WERI-Rb-1 (cell line): ENCODE measurements at regions not wholly inside any gene's neighbourhood (a gene's known extent, or its start where the extent isn't known, plus 50 kb on each side); places are given as distances from the start of the nearest gene placed in this dataset.

Experiments
- DNase-seq: peaks from one replicate; pipeline ENCODE4 v3.0.0-alpha.2; 2020
- H3K27ac ChIP-seq: fragments of 250-450 bp; sonication (Bioruptor Pico); 2 replicates; pipeline ENCODE4 v1.5.1; 2020; ENCODE audit warnings: mild to moderate bottlenecking, moderate library complexity
- H3K27me3 ChIP-seq: fragments of 250-450 bp; sonication (Bioruptor Pico); 2 replicates; pipeline ENCODE4 v1.5.1; 2021; ENCODE audit warnings: mild to moderate bottlenecking, low read depth, moderate library complexity; ENCODE audit not compliant: insufficient read depth, severe bottlenecking
- H3K36me3 ChIP-seq: fragments of 250-450 bp; sonication (Bioruptor Pico); 2 replicates; pipeline ENCODE4 v1.5.1; 2020; ENCODE audit warnings: mild to moderate bottlenecking, moderate library complexity
- H3K4me3 ChIP-seq: 2 replicates; pipeline ENCODE4 v1.5.1; 2011; ENCODE audit warnings: low read depth, mild to moderate bottlenecking, control low read depth, low read length
- H3K9me3 ChIP-seq: fragments of 250-450 bp; sonication (Bioruptor Pico); 2 replicates; pipeline ENCODE4 v1.5.1; 2021; ENCODE audit warnings: mild to moderate bottlenecking, moderate library complexity; ENCODE audit not compliant: severe bottlenecking
- TF ChIP-seq, protein P1 (sequence below): IDR thresholded peaks from 2 replicates; pipeline ENCODE4 v1.5.1; 2011; ENCODE audit warnings: low read depth, mild to moderate bottlenecking, control low read depth, inconsistent platforms, low read length

DNA sequence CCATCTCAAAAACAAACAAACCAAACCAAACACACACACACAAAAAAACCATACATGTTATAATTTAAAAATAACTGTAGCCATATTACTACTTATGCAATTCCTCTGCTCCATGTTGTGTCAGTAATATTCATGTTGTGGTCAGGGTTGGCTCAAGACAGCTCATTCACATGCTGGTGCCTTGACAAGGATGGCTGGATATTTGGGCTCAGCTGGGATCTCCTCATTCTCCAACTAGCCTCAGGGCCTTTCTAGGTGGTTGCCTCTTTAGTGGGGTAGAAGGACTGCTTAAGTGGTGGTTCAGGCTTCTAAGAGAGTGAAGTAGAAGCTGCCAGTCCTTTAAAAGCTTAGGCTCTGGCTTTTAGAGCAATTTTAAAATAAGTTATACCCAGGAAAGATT is 189.3 kb downstream of the ADRA2A start:
- TF ChIP-seq, protein P1, sequence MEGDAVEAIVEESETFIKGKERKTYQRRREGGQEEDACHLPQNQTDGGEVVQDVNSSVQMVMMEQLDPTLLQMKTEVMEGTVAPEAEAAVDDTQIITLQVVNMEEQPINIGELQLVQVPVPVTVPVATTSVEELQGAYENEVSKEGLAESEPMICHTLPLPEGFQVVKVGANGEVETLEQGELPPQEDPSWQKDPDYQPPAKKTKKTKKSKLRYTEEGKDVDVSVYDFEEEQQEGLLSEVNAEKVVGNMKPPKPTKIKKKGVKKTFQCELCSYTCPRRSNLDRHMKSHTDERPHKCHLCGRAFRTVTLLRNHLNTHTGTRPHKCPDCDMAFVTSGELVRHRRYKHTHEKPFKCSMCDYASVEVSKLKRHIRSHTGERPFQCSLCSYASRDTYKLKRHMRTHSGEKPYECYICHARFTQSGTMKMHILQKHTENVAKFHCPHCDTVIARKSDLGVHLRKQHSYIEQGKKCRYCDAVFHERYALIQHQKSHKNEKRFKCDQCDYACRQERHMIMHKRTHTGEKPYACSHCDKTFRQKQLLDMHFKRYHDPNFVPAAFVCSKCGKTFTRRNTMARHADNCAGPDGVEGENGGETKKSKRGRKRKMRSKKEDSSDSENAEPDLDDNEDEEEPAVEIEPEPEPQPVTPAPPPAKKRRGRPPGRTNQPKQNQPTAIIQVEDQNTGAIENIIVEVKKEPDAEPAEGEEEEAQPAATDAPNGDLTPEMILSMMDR = no peak
- Histone ChIP-seq H3K9me3 (no peaks in the 10 kb centered on the region), H3K36me3 (no peaks in the 10 kb centered on the region), H3K27ac (no peak overlapping the region), H3K27me3 (no peaks in the 10 kb centered on the region), H3K4me3 (no peak overlapping the region)
- no peak for DNase-seq

DNA sequence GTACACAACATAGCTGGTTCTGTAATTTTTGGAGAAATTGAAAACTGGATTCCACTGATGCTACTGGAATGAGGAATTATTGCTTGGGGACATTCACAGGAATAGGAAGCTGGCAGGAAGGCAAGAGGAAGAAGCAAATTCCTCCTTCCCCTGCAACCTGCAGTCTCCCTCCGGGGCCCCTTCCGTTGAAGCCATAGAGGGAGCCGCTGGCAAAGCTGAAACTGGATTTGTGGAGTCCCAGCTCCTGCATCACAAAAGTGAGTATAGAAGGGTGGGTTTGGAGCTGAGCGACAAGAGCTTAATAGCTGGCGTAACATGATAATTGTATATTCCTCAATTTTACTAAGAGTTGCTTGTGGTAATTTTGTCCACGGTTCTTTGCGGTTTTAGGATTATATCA is 190.8 kb downstream of the ADRA2A start:
- Histone ChIP-seq H3K27me3 (no peaks in the 10 kb centered on the region), H3K36me3 (no peaks in the 10 kb centered on the region), H3K4me3 (no peak overlapping the region), H3K9me3 (no peaks in the 10 kb centered on the region), H3K27ac (no peak overlapping the region)
- DNase-seq = no peak
- TF ChIP-seq, protein P1 = no peak

GRCh38 chr10:111273235-111273634 is 196.4 kb downstream of the ADRA2A start:
- Histone ChIP-seq H3K4me3 (no peak overlapping the region), H3K27ac (no peak overlapping the region), H3K36me3 (no peaks in the 10 kb centered on the region), H3K9me3 (no peaks in the 10 kb centered on the region), H3K27me3 (no peaks in the 10 kb centered on the region)
- TF ChIP-seq, protein P1 = no peak
- no peak for DNase-seq

DNA sequence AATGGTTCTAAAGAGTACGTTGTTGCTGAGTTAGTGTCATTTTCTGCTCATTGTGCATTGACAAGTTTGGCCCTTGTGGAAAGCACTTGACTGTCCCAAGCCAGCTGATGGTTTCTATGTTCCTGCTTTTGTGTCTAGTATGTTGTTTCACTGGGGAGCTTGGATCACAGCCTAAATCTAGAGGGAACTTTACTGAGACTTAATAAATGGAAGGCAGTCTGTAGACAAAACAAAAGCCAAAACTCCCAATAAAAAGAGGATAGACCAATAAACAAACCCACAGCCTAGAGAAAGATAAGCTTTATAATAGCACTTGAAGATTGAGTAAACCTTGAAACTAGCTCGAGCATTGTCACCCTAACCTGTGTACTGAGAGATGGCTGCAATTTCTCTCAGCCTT is 196.8 kb downstream of the ADRA2A start:
- H3K9me3 ChIP-seq = no peaks in the 10 kb centered on the region
- DNase-seq = no peak
- H3K27me3 ChIP-seq = no peaks in the 10 kb centered on the region
- TF ChIP-seq, protein P1 = no peak
- no peak overlapping the region for H3K4me3 ChIP-seq
- no peak overlapping the region for H3K27ac ChIP-seq
- no peaks in the 10 kb centered on the region for H3K36me3 ChIP-seq

GRCh38 chr10:111275091-111275490 is 198.3 kb downstream of the ADRA2A start:
- H3K27ac ChIP-seq = no peak overlapping the region
- no peaks in the 10 kb centered on the region for H3K9me3 ChIP-seq
- TF ChIP-seq, protein P1 = no peak
- H3K36me3 ChIP-seq = no peaks in the 10 kb centered on the region
- no peak for DNase-seq
- no peak overlapping the region for H3K4me3 ChIP-seq
- H3K27me3 ChIP-seq = no peaks in the 10 kb centered on the region

- DNase-seq = no peak
- Histone ChIP-seq H3K27me3 (no peaks in the 10 kb centered on the region), H3K36me3 (no peaks in the 10 kb centered on the region), H3K9me3 (no peaks in the 10 kb centered on the region), H3K27ac (no peak overlapping the region), H3K4me3 (no peak overlapping the region)
- TF ChIP-seq, protein P1 = no peak
Observed at GRCh38 chr10:111277661-111278060, 200.8 kb downstream of the ADRA2A start.
